Left lung (tissue), 4 donors: ENCODE measurements at regions not wholly inside any gene's neighbourhood (a gene's known extent, or its start where the extent isn't known, plus 50 kb on each side); places are given as distances from the start of the nearest gene placed in this dataset.

Source experiments
- ATAC-seq: fragments of 200-7000 bp; cut with Tn5 transposase; one replicate; pipeline ENCODE4 v1.9.1; 2020; ENCODE audit warnings: moderate library complexity
- DNase-seq, 4 donors: peaks; one replicate each; pipeline ENCODE4 v3.0.0-alpha.2; 2013 to 2020
- H3K27ac ChIP-seq, 2 donors: fragments of 200-600 bp; sonication (generic) in 1 of 2; one replicate each; pipeline versions ENCODE4 v1.5.0 to v1.8.0; 2020 to 2021
- H3K27me3 ChIP-seq, 2 donors: fragments of 200-600 bp; sonication (generic) in 1 of 2; one replicate each; pipeline versions ENCODE4 v1.5.0 to v1.8.0; 2020 to 2021
- H3K36me3 ChIP-seq, 2 donors: fragments of 200-600 bp; sonication (generic) in 1 of 2; one replicate each; pipeline versions ENCODE4 v1.5.0 to v1.8.0; 2020 to 2021
- H3K4me1 ChIP-seq, 2 donors: fragments of 200-600 bp; one replicate each; pipeline ENCODE4 v1.8.0; 2021
- H3K4me3 ChIP-seq, 2 donors: fragments of 200-600 bp; sonication (generic) in 1 of 2; one replicate each; pipeline versions ENCODE4 v1.5.0 to v1.8.0; 2020 to 2021; ENCODE audit warnings: mild to moderate bottlenecking in 1 of 2
- H3K9me3 ChIP-seq, 2 donors: fragments of 200-600 bp; sonication (generic) in 1 of 2; one replicate each; pipeline versions ENCODE4 v1.5.0 to v1.8.0; 2020 to 2021
- CTCF ChIP-seq, 2 donors: fragments of 200-600 bp; sonication (generic) in 1 of 2; IDR thresholded peaks; one replicate each; pipeline versions ENCODE4 v1.5.0 to v1.8.0; 2021; ENCODE audit warnings: antibody characterized with exemption in 2 of 2
- intact Hi-C, 2 donors: fragments of 100-400 bp; cut with DNase I; formaldehyde crosslinking; loops; one replicate each; pipeline versions ENCODE4 v1.11.2 to v1.14.2; 2022
- donor health status: DM: no; HTN: yes; CAD: no.
- donor health status: DM: no; HTN: no; CAD: no.

GRCh38 chr13:40505196-40505595, 161.2 kb downstream of the FOXO1 start:
- no peak overlapping the region for H3K4me3 ChIP-seq
- TF ChIP-seq CTCF (IDR thresholded peaks at IDR 0.05), result no peak
- H3K4me1 ChIP-seq, result peaks cover 5% of the 10 kb centered on the region in 2 donors
- no peak overlapping the region for H3K27ac ChIP-seq
- intact Hi-C loops, result no loop called here
- H3K27me3 ChIP-seq, result no peaks in the 10 kb centered on the region
- no peaks in the 10 kb centered on the region for H3K36me3 ChIP-seq
- ATAC-seq (no peak), DNase-seq (no peak)
- H3K9me3 ChIP-seq, result no peaks in the 10 kb centered on the region
